ENCODE measurements at regions not wholly inside any gene's neighbourhood (a gene's known extent, or its start where the extent isn't known, plus 50 kb on each side); places are given as distances from the start of the nearest gene placed in this dataset.
"Not testable (repeated sequence)": the region's sequence is repeated elsewhere in the genome, so short reads cannot be mapped to it uniquely, and the experiment has no call there.

DNA sequence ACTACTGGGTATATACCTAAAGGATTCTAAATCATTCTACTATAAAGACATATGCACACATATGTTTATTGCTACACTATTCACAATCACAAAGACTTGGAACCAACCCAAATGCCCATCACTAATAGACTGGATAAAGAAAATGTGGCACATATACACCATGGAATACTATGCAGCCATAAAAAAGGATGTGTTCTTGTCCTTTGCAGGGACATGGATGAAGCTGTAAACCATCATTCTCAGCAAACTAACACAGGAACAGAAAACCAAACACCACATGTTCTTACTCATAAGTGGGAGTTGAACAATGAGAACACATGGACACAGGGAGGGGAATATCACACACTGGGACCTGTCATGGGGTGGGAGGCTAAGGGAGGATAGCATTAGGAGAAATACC is 249.0 kb downstream of the SLCO4C1 start:
- DNase-seq = not testable (repeated sequence)

DNA sequence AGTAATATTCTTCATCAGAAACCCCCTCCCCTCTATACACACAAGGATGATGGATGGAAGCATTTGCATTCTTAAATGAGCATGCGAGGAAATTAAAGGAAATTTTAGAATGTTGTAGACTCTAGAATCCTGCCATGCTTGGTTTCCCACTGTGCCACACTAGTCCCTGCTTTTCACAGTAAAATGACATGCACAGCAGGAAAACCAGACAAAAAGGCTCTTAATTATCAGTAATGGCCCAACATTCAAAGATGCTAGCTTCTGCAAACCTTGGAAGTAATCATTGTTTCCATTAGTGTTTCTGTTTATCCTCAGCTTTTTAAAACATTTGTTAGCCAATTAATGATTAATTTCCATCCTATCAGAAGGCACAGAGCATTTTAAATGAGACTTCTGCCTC is 255.8 kb downstream of the SLCO4C1 start:
- DNase-seq = no peak

DNA sequence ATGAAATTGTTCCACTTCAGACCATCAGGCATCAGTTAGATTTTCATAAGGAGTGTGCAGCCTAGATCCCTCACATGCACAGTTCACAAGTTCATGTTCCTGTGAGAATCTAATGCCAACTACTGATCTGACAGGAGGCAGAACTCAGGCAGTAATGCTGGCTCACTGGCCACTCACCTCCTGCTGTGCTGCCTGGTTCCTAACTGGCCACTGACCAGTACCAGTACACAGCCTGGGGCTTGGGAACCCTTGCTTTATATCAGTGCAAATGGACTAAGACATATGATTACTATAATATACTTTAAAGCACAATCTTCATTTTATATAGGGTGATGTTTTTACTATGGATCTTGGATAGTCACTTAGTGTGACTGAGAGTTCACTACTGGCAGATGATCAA is 259.2 kb downstream of the SLCO4C1 start:
- no peak for DNase-seq

DNA sequence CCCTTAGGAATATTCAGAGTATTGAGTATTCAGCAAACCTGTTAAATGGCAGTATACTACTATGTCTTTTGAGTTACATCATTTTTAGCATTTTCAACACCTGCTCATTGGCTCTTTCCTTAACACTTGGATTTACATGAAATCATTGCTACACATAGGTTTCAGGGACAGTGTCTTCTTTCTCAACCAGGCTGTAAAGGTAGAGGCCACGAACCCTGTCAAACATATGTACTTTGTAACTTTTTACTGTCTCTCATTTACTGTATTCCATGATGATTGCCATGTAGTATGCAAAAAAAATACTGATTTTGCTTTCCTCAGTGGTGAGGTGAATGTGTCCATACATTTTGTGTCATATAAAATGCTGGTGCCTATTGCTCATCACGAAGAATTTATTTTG is 264.4 kb downstream of the SLCO4C1 start:
- DNase-seq = no peak

DNA sequence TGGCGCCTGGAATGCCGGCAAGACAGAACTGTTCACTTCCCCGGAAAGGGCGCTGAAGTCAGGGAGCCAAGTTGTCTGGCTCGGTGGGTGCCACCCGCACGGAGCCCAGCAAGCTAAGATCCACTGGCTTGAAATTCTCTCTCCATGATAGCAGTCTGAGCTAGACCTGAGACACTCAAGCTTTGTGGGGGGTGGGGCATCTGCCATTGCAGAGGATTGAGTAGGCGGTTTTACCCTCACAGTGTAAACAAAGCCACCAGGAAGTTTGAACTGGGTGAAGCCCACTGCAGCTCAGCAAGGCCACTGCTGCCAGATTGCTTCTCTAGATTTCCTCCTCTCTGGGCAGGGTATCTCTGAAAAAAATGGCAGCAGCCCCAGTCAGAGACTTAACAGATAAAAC is 277.4 kb downstream of the SLCO4C1 start:
- no peak for DNase-seq

DNA sequence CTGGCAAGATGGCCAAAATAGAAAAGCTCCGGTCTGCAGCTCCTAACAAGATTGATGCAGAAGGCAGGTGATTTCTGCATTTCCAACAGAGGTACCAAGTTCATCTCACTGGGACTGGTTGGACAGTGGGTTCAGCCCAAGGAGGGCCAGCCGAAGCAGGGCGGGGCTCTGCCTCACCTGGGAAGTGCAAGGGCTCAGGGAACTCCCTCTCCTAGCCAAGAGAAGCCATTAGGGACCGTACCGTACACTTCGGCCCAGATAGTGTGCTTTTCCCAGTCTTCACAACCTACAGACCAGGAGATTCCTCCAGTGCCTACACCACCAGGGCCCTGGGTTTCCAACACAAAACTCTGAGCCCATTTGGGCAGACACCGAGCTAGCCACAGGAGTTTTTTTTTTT is 277.8 kb downstream of the SLCO4C1 start:
- no peak for DNase-seq

DNA sequence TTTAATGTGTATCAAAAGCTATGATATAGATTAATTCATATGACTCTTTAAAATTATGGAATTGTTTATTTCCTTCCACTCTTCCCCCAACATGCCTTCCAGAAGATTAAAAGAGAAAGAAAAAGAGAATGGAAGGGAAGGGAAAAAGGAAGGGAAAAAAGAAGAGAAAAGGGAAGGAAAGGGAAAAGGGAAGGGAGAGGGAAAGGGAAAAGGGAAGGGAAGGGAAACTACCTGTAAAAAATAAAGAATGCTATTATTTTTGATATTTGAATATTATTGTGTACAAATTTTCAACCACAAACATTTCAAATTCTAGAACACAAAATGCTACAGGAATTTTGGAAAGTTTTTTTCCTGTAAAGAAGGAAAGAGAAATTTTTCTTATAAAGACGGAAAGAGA is 281.7 kb downstream of the SLCO4C1 start:
- DNase-seq = no peak

DNA sequence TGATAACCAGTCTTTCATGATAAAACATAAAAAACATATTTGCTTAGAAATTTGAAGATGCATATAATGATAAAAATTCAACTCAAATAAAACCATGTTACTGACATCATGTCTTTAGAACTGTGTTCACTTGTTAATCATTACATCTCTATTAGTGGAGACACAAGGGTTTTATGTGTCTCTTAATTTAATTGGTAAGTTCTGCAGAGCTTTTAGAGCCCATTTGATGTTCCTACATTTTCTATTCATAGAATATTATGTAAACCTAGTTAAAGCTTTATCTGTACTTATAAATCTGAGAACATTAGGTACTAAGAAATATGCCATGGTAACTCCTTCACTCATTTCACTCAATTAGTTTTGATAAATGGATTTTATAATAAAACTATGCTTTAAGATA is 285.4 kb downstream of the SLCO4C1 start:
- DNase-seq = no peak

DNA sequence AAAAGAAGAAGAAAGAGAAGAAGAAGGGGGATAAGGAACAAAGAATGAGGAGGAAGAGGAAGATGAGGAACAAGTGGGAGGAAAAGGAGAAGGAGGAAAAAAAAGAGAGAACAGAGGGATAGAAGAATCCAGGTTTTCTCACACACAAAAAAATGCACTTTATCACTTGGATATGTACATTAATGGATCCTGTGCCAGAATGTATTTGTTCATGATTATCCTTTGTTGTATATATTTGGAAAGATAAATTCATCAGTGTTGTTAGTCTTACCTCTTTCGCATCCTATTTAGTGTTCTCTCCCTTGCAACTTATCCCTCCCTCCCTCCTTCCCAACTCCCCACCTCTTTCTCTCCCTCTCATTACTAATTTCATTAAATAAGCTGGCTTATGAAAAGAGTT is 298.8 kb downstream of the SLCO4C1 start:
- no peak for DNase-seq

DNA sequence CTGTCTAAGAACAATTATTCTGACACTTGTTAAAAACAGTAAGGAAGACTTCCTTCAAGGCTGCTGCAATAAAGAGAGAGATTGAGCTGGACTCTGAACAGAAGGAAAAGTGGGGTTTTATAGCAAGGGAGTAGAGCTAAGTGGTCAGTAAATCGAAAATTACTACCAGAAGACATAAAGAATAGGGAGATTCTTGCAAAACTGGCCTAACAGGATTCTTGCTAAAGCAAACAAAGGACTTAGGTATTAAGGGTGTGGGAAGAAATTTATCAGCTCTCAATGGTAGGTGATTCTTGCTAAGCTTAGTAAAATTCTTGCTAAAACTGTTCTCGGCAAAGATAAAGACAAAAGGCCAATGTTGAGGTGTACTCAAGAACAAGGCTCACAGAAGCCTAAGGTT is 300.5 kb downstream of the SLCO4C1 start:
- no peak for DNase-seq

DNA sequence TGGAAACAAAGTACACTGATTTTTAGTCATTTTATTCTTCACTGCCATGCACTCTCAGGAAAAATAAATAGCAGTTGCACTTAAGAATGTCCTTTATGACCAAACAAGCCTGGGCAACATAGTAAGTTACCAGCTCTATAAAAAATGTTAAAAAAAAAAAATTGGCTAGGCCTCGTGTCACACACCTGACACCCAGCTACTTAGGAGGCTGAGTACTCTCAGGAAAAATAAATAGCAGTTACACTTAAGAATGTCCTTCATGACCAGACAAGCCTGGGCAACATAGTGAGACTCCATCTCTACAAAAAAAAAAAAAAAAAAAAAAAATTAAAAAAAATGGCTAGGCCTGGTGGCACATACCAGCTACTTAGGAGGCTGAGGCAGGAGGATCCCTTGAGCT is 304.6 kb downstream of the SLCO4C1 start:
- DNase-seq = no peak

DNA sequence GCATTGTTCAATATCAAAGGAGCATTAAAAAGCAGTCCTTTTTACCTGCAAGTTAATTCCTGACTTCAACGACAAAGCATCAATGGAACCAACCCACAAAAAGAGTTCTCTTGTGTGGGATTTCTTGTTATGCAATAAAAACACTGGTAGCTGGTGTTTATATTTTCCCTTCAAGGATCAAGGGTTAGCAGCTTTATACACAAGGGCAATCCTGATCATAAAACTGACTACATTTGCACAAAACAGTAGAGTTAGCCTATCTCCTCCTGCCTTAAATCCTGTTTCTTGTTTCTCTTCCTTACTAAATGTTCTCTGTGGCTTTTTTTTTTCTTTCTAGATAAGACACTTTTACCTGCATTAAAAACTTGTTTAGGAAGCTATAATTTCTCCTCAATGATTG is 306.4 kb downstream of the SLCO4C1 start:
- no peak for DNase-seq

DNA sequence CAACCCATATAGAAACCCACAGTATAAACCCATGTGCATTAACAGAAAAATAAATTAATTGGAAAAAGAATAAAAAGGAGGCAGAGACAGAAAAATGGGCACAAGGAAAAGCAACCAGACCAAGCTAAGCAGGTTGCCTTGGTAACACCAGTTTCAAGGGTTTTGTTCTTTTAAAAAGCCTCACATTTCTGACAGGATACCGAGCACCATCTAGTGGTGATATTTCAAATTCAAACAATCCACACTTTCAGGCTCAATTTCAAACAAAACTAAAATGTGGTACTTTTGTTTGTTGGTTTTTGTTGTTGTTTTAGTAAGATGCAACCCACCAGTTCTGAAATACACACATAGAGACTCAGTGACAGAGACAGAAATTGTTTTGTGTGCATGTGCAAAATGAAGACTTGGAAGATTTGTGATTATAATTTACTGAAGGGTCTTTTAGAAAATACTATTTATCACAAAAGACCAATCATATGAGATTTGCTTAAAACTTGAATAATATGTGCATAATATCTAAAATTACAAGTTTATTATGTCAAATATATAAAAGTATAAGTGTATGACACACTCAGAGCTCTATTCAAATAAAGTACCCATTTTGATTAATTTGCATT is 318.2 kb downstream of the SLCO4C1 start:
- no peak for DNase-seq

DNA sequence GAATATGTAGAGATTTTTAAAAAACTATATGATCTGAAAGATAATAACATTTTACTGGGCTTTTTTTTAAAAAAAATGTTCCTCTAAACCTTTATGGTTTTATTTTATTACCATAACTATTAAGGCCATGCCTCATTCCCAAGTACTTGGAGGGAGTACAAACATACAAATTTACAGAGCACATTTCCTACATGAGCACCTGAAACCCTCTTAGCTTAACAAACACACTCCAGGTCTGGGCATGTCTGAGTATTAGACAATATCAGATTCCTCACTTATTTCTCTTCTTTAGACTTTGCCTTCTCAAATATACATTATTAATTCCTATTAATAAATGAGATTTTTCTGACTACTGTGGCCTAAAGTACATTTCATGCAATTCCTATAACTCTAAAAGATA is 319.2 kb downstream of the SLCO4C1 start:
- DNase-seq = no peak

DNA sequence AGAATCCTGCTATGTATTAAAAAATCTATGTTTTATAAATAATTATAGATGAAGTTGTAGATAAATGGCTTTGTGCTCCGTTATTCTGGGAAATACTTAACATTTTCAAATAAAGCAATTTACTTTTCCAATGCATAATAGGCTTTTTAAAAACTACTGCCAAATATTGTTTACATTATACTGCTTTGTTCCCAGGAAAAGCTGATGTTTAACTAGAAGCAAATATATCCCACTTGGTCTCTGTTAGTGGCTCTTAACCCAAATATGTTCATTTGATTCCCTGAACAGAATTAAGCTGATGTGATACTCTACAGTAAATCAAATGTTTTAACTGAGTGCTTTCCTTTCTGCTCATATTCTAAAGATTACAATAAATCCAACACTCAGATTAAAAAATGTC is 326.3 kb downstream of the SLCO4C1 start:
- no peak for DNase-seq

DNA sequence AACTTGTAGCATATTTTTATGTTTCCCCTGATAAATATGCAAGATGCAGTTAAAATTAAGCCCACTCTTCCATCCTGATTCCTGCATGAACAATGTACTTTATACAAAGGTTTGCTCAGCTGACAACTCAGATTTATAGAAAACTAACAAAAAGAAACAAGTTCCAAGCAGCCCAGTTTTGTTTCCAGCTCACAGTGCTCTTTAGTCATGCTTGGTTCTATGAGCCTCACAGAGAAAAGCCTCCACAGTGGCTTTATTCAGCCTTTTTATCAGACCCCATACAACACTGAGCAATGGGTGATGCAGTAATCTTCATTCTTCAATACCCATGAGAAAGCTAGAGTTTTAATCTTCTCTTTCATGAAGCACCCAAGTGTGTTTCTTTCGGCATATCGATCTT is 329.6 kb downstream of the SLCO4C1 start:
- no peak for DNase-seq

DNA sequence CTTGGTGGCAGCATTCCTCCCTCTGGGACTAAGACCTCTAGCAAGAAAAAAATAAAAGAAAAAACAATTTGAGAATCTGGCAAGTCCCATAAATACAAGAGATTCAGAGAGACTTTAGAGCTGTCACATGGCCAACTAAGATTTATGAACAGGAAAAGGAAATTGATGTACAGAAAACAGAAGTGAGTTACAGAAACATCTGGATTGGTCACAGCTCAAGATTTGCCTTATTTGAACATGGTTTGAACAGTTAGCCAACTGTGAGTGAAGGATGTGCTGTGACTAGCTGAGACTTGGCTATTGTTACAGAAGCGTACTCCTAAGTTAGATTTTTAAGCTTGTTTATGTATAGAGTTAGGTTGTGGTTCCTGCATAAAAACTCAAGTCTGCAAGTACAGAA is 340.2 kb downstream of the SLCO4C1 start:
- no peak for DNase-seq

DNA sequence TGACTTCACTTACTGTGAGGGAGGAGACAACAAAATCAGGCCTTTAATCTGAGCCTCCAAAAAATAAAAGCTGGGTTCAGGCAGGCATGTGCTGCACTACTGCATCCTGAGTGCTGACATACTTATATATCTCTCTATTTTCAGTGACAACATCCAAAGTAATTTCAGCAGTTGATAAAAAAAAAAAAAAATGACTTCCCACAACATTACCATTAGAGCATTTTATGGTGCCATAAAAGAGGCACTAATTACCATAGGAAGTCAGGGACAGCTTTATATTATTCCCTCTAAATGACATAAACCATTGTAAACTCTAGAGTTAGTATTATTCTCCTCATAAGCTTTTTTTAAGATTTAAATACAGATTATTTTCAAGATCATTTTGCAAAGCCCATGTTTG is 346.1 kb downstream of the SLCO4C1 start:
- no peak for DNase-seq

DNA sequence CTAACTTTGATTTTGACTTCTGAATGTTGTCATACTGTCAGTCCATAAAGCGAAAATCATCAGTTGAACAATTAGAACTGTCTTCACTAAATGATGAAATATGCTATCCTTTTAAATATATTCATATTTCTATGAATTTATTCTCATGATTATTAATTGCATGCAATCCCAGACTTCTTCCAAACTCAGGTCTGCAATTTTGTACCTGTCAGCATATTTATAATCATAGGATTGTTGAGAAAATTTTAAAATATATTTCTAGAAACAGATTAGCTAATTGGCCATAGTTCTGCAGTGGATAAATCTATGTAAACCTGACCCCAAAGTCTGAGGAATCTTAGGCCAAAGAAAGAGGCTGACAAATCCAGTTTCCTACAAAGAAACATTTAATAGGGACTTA is 347.5 kb downstream of the SLCO4C1 start:
- no peak for DNase-seq

DNA sequence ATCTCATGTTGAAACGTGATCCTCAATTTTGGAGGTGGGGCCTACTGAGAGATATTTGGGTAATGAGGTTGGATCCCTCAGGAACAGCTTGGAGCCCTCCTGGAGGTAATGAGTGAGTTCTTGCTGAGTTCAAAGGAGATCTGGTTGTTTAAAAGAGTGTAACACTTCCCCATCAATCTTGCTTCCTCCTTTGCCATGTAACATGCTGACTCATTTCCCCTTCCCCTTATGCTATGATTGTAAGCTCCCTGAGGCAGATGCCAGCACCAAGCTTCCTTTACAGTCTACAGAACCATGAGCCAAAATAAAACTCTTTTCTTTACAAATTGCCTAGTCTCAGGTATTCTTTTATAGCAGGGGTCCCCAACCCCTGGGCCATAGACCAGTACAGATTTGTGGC is 352.3 kb downstream of the SLCO4C1 start:
- DNase-seq = no peak

DNA sequence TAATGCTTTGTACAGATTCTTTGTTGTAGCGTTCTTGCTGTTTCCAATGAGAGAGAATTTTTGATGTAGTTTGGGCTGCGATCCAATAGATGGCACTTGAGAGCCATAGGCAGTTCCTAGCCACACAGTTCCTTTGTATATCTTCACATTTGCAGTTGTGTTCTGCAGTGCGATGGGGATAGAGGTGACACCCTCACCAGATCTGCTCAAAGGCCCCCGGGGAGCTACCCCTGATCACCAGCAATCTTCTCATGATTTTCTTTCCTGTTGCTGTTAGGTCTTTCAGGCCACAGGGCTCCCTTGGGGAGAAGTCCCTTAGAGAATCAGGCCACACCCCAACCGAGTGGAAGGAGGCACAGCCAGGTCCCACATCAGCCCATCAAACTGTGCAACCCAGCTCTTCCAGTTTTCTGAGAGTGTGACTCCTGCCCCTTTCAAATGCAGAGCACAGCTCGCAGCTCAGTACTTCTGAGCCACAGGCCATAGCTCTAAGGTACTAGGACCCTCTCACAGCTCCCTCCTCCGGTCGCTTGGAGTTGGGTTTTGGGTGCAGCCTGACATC is 353.7 kb downstream of the SLCO4C1 start:
- DNase-seq = no peak

DNA sequence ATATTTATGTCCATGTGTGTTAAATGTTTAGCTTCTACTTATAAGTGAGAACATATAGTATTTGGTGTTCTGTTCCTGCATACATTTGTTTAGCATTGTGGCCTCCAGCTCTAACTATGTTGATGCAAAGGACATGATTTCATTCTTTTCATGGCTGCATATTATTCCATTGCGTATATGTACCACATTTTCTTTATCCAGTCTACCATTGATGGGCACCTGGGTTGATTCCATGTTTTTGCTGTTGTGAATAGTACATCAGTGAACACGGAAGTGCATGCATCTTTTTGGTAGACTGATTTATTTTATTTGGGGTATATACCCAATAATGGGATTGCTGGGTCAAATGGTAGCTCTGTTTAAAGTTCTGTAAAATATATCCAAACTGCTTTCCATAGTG is 359.0 kb downstream of the SLCO4C1 start:
- no peak for DNase-seq

DNA sequence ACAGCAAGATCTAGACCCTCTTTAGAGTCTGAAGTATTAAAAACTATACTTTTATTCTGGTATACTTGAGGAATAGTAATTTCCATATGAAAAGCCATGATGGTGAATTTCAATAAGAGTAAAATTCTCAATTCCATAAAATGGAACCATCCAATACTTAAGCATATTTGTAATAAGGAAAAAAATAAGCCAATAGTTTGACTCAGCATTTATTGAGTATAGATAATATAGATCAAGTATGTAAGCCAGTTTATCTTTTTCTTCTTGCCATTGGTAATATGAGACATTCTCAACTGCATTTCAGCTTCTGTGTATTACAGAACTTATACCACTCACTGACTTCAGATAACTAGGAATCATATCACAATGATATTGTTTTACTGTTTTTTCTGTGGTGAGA is 361.0 kb downstream of the SLCO4C1 start:
- DNase-seq = no peak

DNA sequence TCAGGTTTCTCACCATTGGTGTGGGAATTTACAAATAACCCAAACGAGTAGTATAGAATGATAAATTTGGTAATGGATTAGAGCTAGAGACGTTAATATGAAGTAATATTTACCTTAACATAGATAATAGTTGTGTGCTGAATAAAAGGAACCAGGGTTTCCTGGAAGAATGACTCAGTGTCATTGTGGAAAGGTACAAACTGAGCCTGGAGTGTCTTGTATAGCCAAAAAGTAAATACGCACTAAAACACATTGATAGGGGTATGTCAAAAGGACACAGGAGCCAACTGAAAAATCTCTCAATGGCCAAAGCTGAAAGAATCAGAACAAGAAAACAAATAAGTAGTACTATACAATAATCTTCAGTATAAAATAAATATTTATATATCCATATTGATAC is 363.5 kb downstream of the SLCO4C1 start:
- no peak for DNase-seq

DNA sequence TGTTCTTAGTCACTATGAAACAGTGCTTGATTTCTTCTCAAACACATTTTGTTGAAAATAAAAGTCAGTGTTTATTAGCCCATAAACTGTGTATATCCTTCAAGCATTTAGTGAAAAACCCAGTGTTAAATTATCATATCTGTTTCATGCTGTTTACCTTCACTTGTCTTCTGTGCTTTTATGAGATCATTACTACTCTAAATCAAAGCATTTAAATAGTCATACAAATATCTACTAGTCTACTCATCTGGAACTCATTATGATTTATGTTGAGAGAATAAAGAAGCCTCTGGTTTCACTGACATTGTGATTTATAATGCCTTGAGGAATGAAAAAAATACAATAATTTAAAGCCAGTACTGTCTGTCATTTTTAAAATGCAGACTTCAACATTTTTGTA is 366.5 kb downstream of the SLCO4C1 start:
- no peak for DNase-seq

DNA sequence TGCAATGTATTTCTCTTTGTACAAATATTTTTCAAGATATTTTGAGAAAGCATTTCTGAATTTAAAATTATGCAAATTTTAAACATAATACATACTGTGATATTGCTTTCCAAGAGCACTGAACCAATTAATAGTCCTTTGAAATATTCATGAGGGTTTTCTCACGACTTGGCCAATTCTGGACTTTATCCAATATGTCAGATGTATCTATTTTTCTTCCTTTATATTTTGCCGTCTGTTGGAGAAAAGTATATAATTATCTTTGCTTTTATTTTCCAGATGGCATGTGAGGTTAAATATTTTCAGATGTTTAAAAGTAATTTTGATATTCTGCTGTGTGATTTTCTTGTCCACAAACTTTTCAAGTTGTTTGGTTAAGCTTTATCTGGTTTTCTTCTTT is 378.9 kb downstream of the SLCO4C1 start:
- no peak for DNase-seq

All from activated effector memory CD4-positive, alpha-beta T cell treated with anti-CD3 and anti-CD28 coated beads, Interleukin-2, amount 50 U/mL, for 16 hours (primary cell).